GM21786 (cell line): ENCODE measurements at regions not wholly inside any gene's neighbourhood (a gene's known extent, or its start where the extent isn't known, plus 50 kb on each side); places are given as distances from the start of the nearest gene placed in this dataset.
A peak's percentile ranks its signal among the peaks of the same experiment; 100 is the strongest.
"Not testable (repeated sequence)": the region's sequence is repeated elsewhere in the genome, so short reads cannot be mapped to it uniquely, and the experiment has no call there.

Source experiments
- ATAC-seq: cut with Tn5 transposase; IDR thresholded peaks from one replicate; pipeline ENCODE4 v1.9.1; 2021; ENCODE audit not compliant: unreplicated experiment

DNA sequence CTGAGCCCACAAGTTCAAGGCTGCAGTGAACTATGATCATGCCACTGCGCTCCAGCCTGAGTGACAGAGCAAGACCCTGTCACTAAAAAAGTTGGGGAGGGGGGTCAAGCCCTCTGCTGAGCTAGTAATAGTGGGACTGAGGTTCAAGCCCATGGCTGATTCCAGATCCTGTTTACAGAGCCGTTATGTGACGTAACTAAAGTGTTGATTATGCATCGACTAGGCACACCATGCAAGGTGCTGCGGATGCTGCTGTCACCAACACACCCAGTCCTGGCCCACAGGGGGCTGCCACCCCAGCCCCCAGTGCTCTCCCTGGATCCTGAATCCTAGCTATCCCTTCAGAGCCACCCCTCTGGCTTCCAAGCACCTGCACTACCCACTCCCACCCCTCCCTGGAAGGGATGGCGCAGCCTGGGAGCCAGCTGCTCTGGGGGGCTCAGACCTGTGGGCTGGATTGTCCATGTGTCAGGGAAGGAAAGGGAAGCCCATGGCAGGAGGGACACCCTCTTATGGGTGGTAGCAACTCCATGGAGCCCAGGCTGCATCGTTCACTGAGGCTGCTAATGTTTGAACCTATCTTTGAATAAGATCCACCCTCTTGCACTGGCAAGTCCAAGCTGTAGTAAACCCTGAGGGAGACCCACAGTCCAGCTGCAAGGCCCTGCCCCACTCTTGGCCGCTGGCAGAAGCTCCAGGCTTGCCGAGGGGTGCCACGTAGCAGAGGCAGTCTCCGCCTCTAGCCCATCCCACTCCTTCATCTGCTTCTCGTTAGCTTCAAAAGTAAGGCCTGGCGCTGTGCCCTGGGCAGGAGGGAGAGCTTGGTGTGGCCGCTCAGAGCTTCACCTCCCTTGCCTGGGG, 95.0 kb downstream of the SNX5 start:
- no peak for ATAC-seq

DNA sequence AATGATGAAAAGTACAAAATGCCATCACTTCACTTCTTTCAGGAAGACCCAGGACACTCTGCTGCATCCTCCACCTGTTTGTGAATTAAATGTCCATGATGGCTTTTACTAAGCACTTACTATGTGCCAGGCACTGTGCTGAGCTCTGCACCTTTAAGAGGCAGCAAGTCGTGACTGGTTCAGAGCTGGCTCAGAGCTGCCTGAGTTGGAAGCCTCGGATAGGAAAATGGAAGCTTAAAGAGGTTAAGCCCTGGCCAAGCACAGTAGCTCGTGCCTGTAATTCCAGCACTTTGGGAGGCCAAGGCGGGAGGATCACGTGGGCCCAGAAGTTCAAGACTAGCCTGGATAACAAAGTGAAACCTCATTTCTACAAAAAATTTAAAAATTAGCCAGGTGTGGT, 95.6 kb downstream of the SNX5 start:
- ATAC-seq: no peak

DNA sequence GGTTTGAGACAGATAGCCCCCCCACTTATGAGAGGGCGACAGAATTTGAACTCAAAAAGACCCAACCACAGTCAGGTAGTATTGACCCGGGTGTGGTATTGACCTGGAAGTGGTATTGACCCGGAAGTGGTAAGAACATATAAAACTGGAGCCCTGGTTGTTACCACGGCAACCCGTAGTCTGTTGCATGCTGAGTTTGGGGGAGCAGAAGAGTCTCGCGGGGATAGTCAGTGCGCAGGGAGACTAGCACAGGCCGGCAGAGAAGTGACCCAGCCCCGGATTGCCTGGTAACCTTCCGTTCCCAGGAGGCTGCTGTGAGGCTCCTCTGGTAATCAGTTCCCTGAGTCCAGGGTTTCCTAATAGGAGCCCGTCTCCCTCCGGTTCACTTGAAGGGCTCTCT, 96.2 kb downstream of the SNX5 start:
- no peak for ATAC-seq

DNA sequence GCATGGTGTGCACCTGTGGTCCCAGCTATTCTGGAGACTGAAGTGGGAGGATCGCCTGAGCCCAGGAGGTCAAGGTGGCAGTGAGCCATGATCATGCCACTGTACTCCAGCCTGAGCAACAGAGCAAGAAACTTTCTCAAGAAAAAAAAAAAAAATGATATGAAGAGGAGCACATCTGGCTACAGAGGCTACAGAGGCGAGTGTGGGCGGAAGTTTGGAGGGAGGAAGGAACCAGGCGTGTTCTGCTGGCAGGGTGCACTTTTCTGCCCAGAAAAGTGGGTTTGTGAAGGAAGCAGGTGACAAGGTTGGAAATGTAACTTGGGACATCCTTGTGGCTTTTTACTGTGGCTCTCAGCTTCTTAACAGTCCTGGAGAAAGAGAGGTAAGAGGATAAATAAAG, 96.7 kb downstream of the SNX5 start:
- ATAC-seq: no peak

DNA sequence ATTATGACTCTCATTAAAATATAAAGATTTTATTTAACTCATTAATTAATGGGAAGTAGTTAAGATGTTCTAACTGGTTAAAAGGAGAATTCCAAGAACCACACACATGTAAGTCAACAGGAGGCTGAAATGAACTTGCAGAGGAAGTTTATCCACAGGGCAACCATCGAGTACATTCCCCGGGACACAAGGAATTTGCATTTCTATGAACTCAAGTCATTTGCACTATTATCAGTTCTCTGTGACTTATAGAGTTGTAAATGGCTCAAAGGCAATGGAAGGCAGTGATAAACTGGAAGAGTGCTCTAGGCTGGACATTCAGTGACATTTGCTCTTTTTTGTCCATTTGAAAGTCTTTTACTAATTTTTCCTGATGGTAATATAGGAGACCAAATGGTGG, 97.4 kb downstream of the SNX5 start:
- no peak for ATAC-seq

DNA sequence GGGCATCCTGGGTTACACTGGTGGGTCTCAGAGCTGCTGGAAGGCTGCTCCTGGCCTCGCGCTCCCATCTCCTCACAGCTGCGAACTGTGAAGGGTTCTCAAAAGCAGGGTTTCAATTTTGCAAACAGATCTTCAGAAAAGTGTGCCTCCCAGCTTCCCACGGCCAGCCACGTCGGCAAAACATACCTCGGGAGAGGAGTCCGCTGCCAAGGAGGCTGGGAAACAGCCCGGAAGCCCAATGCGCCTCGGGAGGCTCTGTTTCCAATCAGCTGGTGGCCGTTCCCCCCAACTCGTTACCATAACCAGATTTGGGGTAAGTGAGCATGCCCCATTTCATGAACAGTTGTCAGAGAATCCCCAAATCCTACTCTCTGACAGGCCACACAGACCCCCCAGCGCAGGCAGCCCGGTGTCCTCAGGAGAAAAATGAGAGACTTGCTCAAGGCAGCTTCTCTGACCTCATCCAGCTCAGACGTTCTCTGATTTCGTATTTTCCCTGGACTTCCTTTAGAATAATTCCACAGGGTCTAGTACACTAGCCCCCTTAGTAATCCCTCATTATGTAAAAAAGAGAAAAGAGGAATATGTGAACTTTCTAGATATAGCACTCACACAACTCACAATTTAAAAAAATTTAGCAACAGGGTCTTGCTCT, 98.4 kb downstream of the SNX5 start:
- ATAC-seq: no peak

DNA sequence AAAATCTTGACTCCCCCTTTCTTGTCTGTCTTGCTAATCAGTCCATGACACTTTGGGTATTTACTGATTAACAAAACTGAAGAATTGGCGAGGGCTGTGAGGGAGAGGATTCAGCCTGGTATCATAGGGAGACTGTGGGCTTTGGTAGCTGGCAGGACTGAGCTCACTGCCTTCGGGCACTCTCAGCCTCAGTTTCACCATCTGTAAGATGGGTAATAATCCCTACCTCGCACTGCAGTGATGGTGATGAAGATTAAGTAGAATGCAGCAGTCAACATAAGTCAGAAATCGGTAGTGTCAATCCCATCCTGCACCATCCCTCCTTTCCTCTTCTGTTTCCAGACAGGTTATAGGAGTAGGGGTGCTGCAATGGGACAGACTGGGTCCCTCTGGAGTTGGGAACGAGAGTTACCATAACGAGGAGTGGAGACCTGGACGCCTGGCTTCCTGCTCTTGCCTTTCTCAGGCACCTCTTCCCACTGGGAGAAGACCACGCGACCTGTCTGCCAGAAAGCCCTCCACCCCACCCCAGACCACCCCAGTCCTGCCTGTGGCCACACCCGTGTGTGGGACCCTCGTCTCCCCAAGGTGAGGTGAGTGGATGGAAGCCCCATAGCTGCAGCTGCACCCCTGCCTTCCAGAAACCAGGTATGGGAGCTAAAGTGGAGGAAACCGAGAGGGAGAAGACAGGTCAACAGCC, 99.1 kb downstream of the SNX5 start:
- no peak for ATAC-seq

DNA sequence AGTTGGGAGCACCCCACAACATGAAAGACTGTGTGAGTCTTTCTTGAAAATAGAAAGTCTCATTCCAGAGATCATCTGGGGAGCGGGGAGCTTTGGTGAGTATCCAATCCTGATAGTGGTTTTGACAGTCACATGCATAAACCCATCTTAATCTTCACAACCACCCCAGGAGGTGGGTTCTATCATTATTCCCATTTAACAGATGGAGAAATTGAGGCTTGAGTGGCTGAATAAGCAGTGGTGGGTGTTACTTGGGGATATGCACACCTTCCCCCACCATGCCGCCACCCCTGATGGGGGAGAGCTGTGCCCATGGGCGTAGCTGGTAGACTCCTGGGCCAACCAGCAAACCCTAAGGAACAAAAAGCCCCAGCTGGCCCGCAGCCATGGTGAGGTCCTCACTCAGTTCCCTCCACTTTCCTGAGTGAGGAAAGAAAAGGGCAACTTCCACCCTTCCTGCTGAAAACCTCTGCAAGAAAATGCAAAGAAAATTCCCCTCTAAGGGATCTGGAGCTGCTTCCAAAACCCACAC, 99.8 kb downstream of the SNX5 start:
- no peak for ATAC-seq

DNA sequence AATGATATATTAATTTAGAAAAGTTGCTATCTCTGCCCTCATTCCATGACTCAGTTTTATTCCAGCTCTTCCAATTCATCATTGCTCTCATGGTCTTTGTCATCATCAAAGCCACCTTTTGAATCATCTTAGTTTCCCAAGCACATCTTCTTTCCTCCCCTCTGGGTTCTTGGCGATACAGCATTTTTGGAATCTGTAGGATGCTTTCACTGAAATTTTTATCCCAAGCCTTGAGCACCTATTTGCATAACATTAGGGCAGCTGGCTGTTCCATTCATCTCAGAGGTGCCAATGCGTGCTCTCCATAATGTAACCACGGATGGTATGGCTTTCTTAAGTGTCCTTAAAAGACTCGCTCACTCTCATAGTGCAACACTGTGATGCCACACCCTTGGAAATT, 100.4 kb downstream of the SNX5 start:
- no peak for ATAC-seq

DNA sequence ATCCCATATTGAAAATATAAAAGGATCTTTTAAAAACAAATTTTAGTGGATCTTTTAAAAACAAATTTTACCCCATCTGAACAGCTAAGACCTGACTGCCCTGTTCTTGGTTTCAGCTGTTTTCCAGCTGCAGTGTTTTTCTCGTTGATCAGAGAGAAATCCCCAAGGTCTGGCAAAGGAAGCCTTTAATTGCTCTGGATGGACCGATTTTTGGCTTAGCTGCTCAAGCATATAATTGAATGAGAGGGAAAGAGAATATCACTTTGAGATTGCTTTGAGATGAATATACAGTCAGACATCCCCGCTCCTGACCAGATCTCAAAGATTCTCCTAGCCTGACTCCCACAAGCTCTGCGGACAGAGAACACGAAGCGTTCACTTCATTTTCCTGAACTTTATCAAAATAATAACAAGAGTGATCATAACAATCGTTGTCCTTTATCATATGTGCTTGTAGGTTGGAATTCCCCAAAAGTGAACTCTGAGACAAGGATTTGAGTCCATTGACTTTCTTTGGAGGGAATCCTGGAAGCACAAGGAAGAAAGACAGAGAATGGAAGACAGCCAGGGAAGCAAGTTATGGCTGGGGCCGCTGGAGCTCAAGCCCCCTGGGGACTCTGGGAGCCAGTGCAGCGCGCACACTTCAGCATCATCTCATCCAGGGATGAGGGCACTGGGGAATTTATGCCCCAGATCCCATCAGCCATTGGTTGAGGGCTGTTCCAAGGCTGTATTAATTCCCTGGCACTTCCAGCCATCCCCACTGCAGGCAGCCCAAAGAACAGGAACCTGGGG, 101.3 kb downstream of the SNX5 start:
- no peak for ATAC-seq

DNA sequence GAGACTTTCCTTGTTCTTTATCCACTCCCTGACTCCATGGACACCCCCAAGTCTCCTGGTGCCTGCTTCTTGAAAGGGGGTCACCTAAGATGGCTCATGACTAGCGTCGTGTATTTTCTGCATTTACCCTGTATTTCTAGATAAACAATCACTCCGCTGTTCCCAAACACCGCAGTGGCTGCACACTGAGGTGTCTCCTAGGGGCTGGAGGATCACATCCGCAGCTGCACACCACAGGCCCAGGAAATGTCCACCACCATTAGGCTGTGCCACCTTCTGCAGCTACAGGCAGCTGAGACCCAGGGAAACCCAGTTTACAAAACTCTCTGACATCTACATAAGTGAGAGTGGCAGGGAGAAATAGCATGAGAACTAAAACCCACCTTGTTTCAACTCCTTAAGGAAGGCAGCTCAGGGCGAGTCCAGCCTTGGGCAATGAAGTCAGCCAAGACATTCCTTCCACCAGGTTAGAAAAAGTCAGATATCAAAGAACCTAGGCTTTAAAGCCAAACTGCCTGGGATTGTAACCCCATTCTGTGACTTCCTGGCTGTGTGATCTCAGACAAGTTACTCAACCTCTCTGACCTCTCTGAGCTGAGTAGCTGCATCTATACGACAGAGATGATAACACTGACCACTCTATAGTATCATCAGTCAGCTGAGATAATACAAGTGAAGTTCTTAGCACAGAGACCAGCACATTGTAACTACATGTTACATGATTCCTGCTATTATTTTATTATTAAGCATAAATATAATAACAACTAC, 102.2 kb downstream of the SNX5 start:
- no peak for ATAC-seq

DNA sequence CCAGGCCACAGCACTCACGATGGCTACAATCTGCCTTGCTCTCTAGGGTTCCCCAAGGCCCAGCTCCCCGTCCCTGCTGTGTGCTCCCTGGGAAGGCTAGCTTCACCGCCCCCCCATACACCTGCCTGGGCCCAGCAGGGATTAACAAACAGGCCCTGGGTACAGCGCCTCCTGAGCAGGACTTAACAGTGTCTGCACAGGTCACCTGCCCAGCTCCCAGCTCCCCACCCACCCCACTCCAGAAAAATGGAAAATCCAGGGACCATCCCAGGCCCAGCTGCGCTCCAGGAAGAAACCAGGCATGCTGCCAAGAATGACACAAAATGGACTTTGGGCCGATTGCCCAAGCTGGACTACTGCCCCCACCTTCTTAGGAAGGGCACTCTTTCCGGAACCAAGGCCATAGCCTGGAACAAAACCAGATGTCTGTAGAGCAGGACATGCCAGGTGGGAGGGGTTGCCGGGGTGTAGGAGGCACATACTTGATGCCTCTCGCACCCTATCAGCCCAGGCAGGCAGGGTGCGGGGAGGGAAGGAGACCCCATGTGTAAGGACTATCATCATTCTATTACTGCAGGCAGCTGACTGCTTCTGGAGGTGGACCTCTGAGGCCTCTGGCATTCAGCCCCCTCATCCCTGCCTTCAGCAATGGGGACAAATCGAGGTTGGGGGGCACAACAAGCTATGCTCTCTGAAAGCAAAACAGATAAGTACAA, 104.9 kb downstream of the SNX5 start:
- ATAC-seq: no peak

DNA sequence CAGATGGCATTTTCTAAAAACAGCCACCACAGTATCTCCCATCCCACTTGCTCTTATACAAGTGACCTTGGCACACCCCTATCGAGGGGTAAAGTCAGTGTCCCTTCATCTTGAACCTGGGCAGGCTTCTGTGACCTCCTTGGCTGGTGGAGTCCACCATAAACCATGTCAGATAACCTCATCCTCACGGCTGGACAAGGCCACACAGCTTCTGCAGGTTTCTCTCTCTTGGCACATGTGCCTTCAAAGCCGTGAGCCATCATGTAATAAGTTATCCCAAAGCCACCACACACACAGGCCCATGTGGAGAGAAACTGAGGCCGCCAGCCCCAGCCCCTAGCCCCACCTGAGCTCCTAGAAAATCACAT, 105.4 kb downstream of the SNX5 start:
- ATAC-seq: no peak

DNA sequence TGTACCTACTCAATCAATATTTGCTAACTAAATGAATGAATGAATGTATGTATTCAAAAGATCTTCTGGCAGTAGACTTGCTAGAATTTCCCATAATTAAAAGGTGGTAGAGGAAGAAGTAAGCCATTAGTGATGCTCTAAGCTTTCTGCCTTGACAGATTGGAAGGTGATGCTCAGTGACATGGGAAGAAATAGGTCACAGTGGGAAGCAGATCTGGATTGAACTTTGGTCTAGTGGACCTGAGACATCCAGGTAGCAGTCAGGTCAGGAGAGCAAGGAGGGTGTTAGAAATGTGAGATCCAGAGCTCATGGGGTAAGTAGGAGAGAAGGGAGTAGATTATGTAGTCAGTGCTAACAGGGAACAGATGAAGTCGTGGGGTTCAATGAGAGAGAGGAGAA, 106.4 kb downstream of the SNX5 start:
- ATAC-seq: no peak

DNA sequence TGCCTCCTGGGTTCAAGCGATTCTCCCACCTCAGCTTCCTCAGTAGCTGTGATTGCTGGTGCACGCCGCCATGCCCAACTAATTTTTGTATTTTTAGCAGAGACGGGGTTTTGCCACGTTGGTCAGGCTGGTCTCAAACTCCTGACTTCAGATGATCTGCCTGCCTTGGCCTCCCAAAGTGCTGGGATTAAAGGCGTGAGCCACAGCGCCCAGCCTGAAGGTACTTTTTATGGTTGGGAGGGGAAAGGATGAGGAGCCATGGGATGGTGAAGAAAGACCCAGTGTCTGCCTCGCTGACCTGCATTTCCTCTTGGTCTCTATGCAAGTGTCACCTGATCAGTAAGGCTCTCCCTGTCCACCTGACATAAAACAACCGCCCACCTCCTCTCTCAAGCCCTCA, 107.0 kb downstream of the SNX5 start:
- ATAC-seq: not testable (repeated sequence)

DNA sequence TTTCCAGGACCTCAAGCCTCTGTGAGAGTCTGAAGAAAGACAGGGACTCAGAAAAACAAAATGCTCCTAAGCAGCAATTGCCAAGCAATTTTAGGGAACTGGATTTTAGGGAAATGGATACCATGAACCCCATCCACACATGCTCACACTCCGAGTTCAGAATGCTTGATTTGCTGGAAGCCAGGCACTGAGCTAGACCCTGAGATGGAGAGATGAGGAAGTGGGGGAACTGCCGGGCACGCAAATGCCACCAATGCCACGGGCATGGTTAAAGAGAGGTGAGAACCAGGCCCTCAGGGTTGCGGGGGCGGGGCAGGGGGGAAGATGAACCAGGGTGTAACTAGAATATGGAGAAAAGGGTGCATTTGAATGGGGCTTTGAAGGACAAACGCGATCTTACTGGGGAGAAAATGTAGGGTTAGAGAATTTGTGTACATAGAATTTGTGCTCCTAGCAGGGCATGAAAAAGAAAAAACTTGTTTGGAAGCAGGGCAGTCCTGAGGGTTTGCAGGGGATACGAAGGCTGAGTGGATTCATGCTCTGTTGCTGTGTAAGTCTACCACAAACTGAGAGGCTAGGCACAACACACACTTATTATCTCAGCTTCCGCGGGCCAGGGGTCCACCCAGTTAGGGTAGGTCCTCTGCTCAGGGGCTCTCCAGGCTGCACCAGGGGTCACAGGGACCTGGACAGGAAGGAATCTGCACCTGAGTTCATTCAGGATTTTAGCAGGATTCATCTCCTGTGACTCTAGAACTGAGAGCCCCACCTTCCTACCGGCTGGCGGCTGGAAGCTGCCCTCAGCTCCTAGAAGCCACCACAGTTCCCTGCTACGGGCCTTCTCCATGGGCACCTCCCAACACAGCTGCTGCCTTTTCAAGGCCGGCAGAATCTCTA, 108.0 kb downstream of the SNX5 start:
- ATAC-seq: no peak

DNA sequence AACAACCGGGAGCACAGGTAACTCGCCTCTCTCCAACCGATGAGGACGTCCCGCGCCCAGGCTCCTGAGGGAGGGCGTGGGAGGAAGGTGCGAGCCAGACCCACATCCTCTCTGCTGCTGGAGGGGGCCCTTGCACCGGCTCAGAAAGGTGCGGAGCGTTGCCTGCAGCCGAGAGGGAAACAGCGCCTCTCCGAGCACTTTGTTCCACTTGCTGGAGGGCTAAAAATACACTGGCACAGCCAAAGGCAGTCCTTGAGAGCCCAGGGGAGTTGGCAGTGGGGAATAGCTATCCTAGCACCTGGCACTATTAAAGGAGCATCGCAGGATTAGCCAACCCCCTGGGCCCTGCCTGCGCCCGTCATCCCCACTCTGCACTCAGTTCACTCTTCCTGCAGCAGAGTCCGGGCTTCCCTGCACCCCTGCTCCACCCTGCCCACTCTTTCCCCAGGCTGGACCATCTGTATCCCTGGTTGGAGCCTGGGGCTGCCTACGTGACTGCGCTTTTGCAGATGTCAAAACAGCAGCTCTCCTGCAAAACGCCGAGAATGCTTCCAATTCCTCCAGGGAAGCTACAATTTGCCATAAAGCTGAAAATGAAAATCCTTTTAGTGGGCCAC, 108.9 kb downstream of the SNX5 start:
- no peak for ATAC-seq

DNA sequence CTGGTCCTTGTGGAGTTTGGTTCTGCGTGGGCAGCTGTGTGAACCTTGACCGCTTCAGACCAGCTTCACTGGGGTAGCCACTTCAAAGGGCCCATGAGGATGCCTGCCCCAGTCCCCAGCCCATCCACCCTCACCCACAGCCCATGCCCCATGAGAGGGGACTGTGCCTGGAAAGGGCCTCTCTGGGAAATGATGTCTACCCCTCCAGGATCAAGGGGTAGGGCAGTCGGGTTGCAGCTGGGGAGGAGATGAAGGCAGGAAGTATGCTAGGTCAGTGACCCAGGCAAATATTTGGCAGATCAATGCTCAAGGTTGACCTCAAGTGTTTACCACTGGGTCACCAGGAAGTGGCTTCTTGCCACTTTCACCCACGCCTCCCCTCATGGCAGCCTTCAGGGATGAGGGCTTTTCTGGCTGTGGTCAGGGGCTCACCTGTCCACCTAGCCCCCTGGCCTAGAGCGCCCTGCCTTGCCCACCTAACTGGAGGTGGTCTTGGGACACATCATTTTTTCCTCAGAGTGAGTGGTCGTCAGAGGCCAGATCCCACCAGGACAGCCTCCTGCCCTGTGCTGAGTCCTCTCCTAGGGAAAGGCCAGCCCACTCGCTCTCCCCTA, 109.5 kb downstream of the SNX5 start:
- peak; percentile 38 for ATAC-seq
